ENCODE measurements at regions not wholly inside any gene's neighbourhood (a gene's known extent, or its start where the extent isn't known, plus 50 kb on each side); places are given as distances from the start of the nearest gene placed in this dataset.
"Not testable (repeated sequence)": the region's sequence is repeated elsewhere in the genome, so short reads cannot be mapped to it uniquely, and the experiment has no call there.

DNA sequence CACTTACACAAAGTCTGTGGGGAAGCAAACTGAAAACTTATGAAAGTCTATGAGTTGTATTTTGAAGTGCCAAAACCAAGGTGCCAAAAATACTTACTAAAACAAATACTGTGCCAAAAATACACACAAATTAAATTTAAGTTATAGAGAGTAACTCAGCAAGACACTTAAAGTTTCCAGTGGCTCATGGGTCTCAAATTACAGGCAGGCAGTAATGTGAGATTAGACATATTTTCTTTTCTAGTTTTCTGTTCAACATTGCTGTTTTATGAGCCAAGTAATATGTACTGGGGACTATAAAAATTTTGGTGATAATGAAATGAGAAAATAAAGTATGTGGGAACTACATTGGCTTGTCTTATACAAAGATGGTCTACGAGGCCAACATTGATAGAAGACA, 172.2 kb upstream of the SNX2 start:
- no peak for ATAC-seq

DNA sequence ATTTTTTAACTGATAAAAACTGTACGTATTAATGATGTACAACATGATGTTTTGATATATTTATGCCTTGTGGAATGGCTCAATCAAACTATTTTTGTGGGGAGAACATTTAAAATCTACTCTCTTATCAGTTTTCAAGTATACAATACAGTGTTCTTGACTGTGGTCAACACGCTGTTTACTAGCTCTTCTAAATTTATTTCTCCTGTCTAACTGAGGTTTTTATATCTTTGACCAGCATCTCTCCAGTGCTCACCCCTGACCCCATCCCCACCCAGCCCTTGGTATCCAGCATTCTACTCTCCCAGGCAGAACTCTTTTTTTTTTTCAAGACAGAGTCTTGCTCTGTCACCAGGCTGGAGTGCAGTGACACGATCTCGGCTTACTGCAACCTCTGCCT, 169.6 kb upstream of the SNX2 start:
- ATAC-seq: no peak

DNA sequence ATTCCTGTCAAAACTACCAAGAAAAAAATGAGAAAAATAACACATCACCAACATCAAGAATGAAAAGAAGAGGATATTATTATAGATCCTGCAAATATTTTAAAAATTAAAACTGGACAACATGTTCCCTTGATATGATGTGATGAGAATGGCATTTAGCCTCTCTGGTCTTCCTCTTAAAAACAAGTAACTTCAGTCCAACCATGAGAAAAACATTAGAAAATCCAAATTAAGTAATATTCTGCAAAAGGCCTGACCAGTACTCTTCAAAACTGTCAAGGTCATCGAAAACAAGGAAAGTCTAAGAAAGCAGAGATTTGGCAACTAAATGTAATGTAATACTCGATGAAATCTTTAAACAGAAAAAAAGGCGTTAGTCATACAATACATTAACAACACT, 167.1 kb upstream of the SNX2 start:
- ATAC-seq: no peak

DNA sequence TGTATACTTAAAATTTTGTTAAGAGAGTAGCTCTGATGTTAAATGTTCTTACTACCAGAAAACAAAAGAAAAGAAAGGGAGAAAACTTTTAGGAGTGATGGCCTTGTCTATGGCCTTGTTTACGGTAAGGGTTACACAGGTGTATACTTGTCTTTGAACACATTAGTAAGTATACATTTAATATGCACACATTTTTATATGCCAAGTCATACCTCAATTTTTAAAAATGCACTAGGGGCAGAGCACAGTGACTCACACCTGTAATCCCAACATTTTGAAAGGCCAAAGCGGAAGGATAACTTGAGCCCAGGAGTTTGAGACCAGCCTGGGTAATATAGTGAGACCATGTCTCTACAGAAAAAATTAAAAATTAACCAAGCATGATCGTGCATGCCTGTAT, 166.7 kb upstream of the SNX2 start:
- no peak for ATAC-seq

DNA sequence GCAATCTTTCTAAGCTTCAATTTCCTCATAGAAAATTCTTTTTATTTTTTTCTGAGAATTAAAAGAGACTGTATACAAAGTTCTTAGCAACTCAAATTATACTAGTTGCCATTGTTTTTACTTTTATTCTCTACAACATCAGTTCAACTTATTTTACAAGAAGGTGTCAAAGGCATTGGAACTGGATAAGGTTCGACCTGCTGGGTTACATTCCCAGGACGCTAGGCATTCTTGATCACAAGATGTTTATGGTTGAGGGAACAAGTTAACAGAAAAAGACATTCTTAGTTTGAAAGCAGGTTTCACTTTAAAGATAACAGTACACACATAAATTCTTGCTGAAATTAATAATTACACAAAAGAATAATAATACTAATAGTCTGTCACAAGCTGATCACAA, 163.5 kb upstream of the SNX2 start:
- no peak for ATAC-seq

DNA sequence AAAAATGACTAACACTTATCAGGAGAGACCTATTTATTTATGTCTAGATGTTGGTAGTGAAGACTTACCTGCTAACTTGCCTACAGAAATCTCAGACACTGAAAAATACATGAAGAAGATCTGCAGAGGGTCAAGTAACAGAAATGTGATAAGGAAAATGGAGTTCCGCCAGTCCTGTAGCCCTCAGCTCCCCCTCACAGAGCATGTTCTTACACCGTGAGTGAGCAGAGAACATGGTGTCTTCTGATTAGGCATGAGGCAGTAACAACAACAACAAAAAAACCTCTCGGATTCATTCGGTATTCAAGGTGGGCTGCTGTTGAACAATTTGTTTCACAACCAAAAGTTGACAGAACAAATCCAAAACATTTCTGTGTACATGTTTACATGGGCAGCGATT, 162.0 kb upstream of the SNX2 start:
- no peak for ATAC-seq

DNA sequence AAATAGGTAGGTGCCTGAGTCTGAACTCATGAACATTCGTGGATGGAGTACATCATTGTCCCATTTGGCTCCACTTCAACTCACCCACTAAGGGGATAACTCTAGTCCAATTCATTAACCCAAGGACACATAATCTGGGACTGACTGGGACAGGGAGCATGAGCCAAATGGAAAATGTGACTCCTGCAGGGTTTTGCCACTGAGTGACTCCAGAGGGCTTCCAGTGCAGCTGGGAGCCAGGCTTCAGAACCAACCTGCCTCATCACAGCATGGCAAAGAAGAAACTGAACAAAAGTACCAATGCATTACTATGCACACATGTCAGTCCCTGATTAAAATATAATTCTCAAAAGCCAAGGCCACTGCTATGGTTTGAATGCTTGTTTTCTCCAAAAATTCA, 159.7 kb upstream of the SNX2 start:
- no peak for ATAC-seq

DNA sequence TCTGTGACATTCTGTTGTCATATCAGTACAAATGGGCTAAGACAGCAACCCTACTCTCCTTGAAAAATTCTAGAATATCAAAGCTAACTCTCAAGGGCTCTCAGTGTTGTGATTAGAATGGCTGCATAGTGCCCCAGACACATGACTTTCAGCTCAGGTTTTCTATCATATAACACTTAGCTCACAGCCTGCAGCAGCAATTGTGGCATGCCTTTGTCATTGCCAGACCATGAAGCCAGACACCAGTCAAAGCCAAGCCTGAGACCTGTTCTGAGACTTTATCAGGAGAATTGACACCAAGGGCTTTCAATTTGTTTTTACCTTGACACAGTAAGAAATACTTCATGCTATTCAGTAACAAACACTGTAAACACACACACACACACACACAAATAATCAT, 159.0 kb upstream of the SNX2 start:
- no peak for ATAC-seq

DNA sequence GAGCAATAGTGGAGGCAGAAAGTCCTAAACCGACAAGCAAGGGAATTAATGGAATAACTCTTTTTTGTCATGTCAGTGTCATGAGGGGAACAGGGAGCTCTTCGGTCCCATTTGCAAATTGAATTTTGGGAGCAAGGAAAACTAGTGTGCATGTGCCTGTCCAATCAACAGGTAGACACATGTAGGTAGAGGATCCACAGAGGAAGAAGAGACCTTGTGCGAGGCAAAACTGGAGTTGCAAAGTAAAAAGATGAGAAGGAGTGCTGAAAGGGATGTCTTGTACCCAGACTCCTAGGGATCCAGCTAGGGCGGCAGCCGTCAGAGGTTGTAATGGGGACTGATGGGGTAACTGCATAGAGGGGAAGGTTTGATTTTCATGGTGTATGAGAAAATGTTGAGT, 156.8 kb upstream of the SNX2 start:
- ATAC-seq: not testable (repeated sequence)

DNA sequence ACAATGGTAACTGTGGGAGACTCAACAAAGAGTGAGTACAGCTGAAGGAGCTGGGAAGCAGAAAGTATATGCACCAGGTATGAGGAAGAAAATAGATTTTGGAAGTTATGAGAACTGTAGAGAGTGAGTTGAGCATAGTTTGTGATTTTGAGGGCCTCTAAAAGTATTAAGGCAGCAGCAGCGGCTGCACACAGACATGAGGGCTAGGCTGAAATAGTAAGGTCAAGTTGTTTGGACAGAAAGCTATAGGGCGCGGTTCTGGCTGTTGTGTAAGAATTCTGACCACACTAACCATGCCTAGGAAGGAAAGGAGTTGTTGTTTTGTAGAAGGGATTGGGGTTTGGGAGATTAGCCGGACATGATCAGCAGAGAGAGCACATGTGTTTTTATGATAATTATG, 154.1 kb upstream of the SNX2 start:
- not testable (repeated sequence) for ATAC-seq

DNA sequence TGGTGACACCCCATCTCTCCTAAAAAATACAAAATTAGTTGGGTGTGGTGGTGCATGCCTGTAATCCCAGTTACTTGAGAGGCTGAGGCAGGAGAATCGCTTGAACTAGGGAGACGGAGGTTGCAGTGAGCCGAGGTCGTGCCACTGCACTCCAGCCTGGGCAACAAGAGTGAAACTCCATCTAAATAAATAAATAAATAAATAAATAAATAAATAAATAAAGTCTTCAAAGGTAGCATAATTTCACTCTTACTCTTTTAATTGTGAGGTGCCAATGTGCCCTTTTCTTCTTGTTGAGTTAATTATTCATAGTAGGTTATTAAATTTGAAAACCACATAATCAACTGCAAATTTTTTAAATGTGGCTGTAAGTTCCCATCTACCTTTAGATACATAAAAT, 146.2 kb upstream of the SNX2 start:
- ATAC-seq: not testable (repeated sequence)

DNA sequence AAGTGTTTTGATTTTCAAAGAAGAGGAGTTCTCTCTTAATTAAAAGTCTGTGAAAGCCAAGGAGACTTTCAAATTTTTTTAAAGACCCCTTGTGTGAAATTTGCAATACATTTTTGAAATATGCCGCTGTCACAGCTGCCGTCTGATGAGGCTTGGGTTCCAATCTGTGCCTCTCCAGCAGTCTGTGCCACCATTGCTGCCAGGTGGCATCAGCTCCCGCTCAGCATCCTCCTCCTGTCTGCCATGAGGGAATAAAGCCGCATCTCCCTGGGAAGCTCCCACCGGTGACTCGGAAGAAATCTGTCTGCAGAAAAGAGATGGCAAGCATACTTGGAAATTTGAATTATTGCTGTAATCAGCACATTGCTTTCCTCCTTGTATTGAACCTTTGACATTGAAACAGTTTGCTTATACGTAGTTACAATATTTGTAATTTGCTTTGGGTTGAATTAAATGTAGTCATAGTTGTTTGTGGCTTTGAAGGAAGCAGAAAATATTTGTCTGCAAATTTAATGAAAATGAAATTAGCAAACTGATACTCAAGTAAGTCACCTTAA, 145.7 kb upstream of the SNX2 start:
- ATAC-seq: no peak

DNA sequence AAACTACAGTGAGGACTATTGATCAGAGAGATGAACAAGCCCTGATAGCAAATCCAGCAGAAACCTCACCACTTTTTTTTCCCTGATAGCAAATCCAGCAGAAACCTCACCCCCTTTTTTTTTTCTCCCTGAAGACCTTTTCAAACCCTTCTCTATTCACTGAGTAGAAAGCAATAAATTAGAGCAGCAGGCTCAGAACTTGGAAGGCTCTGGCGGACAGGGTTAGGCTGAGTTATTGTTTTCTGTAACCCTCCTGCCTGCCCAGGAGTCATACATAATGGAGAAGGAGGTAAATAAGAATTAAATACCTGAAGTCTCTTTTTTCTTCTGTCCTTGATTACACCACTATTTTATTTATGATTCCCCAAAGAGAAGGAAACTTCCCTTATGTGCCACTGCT, 136.3 kb upstream of the SNX2 start:
- no peak for ATAC-seq

DNA sequence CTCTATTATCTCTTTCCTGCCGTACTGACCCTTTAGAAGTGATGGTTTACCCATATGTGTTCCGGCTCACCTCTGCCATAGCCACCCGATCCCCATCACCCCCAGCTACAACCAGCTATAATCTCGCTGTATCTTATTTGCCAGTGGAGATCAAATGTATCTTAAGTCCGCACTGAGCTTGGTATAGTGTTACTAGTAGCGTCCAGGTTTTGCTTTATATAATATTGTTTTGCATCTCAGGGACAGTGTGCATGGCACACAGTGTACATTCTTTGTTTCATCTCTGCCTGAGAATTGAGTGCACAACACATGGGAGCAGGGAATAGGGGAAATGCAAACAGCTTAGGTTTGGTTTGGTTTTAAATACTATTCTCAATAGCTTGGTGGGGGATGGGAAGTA, 135.8 kb upstream of the SNX2 start:
- ATAC-seq: no peak

DNA sequence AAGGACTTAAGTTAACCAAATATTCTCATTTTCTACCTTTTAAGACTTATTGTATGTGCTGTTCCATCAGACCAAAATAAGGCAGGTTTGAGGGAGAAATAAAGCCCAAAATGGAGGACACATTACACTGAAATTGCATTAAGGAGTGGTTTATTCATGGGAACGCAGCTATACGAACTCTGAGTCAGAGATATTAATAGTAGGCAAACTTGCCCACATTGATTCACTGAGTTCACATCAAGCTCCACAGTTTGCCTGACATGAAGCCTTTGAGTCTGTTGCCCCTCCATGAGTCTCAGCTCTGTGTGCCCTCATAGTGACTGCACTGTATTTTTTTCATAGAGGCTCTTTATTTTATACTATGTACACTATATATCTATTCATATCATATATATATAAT, 135.0 kb upstream of the SNX2 start:
- no peak for ATAC-seq

DNA sequence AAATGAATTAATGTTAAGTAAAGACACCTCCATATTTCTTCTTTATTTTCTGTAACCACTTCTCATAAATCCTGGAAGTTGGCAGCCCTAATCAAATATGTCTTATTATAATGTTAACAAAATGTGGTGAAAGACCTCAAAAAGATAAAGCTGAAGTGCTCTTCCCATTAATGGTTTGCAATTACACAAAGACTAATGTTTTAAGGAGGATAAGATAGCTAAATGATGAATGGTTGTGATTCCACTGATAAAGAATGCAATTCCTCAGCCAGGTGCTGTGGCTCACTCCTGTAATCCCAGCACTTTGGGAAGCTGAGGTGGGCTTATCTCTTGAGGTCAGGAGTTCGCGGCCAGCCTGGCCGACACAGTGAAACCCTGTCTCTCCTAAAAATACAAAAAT, 125.8 kb upstream of the SNX2 start:
- ATAC-seq: no peak

DNA sequence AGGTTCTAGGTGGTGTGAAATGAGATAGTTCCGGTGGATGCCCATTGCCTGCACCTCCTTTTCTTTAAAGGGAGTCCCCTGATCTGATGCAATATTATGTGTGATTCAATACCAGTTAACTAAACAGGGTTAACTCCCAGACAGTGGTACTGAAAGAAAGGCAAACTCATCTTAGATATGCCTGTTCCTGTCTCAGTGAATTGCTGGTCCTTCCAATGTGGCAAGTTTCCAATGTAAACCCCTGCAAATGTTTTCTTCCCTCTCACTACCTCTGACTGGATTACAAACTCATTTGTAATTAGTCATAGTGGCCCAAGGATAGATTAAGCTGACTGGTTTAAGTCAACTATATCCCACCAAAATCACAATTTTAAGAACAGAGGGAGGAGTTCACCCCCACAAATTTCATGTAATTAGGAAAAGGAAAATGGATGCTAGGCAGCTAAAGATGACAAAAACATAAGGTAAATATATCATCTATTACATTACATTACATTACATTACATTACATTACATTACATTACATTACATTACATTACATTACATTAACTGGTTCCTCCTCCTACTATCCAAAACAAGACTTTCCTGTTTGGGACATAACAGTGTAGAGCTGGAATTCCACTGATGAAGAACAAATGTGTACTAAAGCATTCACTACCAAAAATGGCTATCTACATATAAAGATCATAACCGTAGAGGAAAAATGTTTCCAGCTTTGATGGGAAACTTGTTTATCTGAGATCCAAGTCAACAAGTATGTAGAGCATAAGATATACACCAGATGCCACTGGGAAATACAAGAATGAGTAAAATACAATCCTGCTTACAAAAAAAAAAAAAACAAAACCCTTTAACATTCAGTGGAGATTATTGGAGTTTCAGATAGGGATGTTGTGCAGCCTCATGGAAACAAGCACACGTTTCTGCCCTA, 121.5 kb upstream of the SNX2 start:
- ATAC-seq: no peak

DNA sequence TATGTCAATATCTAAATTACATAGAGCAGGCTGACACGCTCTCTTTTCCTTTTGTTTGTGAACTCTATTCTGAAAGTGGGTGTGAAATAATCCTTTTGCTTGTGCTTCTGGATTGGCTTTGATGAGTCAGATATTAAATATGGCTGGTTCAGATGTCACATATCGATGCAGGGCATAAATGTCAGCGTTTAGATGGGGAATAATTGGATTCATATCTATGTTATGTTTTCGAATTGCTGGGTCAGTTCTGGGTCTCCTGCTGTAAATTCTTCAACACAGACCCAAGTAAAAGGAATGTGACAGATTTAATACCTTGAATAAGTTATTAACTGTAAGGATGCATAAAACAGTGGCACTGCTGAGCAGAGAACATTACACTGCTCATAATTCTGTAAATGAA, 118.7 kb upstream of the SNX2 start:
- ATAC-seq: no peak

DNA sequence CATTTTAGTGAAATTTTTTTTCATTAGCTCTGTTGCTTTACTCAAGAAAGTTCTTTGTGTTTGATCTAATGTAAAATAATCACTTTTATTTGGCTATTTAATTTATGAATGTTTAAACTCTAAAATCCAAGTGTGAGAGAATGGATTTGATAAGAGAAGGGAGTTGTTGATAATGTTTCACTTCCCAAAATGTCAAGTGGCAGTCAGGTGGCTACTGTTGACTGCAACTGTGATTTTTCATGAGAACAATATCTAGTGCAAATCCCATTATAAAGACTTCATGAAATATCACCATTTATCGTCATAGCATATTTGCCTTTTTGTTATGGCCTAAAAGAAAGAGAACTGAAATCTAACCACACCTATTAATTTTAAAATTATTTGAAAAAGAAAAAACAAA, 118.3 kb upstream of the SNX2 start:
- ATAC-seq: no peak

DNA sequence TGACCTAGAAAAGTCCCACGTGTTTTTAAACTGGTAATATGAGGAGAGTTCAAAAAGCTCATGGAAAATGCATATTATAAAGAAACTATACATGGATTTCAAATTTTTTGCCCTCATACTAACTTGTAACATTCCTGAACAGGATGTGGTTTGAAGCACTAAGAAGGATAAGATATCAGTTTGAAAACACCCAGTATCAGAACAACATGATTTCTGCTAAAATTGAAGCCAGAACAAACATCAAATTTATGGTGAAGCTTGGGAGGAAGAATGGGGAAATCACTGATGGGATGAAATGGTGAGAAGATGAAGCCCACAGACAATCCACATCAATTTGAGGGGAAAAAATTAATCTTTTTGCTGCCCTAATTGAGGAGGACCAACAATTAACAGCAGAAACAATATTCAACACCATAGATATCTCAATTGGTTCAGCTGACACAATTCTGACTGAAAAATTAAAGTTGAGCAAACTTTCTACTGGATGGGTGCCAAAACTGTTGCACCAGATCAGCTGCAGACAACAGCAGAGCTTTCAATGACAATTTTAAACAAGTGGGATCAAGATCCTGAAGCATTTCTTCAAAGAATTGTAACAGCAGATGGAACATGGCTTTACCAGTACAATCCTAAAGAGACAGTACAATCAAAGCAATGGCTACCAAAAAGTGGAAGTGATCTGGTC, 113.2 kb upstream of the SNX2 start:
- ATAC-seq: no peak

DNA sequence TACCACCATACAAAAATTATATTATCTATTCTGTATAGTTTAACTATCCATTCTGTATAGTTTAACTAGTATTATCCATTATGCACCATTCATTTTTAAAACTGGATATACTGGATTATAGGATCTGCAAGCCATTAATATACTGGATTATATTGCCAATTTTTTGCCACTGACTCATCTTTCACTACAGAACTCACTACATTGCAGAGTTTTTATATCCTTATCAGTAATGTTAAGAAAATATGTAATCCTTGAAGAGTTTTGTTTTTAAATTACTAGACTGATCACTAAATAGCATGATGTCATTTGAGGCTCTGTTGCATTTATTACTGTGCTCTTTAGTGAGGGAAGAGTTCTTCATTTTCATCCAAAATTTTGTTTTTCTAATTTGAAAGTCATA, 109.8 kb upstream of the SNX2 start:
- ATAC-seq: no peak

DNA sequence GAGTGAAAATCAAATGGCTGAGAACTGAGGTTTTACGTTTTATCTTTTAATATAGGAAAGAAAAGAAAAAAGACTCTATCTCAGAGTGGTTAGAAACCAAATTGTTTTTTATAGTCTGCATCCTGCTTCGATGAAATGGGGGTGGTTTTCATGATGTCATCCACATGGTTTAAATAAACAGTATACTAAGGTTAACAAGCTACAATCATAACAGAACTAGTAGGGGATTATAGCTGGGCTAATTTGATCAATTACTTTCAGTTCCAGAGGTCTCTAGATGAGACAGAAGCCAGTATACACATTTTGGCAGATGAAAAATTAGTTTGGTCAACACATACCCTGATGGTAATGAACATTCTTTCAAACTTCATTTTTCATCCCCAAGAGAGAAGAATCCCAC, 106.3 kb upstream of the SNX2 start:
- no peak for ATAC-seq

DNA sequence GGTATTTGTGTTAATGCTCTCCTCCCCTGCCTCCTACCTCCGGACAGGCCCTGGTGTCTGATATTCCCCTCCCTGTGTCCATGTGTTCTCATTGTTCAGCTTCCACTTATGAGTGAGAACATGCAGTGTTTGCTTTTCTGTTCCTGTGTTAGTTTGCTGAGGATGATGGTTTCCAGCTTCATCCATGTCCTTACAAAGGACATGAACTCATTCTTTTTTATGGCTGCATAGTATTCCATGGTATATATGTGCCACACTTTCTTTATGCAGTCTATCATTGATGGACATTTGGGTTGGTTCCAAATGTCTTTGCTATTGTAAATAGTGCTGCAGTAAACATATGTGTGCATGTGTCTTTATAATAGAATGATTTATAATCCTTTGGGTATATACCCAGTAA, 105.2 kb upstream of the SNX2 start:
- ATAC-seq: not testable (repeated sequence)

DNA sequence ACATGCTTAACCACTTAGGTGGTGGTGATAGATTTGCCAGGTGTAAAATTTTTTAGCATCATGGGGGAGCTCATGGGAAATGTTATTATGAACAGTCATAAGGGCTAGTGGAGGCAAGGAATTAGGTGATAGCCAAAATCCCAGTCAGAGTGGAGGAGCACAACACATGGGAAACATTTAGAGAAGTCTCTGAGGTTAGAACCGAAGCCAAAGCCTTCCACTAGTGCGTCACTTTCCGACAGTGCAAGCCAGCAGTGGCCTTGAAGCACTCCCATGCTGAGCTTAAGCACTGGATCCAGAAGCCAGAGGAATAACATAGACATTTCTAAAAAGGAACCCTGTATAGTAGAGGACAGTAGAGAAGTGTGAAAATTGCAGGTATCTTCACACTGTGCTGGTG, 101.5 kb upstream of the SNX2 start:
- no peak for ATAC-seq
